ENCODE measurements at regions not wholly inside any gene's neighbourhood (a gene's known extent, or its start where the extent isn't known, plus 50 kb on each side); places are given as distances from the start of the nearest gene placed in this dataset.

DNA sequence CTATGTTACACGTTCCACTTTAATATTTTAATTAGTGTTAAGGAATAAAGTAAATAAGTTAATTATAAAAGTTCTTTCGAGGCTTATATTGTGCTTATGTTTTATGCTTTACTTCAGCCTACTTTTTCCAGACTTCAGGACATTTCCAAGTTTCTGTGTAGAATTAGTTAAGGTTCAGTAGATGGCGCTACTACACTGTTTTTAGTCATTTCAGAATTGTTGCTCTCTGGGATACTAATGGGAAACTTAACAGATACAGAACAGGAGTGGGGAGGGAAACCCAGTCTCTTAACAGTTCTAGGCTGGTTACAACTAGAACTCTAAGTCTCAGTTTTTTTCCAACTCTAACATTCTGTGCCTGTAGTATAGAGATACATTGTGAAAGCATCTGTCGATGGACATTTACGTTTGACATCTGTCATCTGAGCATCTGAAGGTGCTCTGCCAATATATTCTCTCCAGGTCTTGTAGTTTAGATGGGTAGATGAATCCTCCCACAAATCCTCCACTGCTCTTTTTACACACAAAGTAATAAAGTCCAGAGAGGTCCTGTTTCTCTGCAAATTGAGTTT is 56.8 kb upstream of the FAM171A1 start:
- Histone ChIP-seq H3K27ac (ENCODE audit: extremely low read length, insufficient read depth, low read length) (no peak overlapping the region), H3K4me2 (ENCODE audit: low read depth, low read length) (no peak overlapping the region), H3K27me3 (ENCODE audit: control insufficient read depth in 1 of 2, insufficient read depth in 2 of 2, low read length in 2 of 2) (no peaks in the 10 kb centered on the region; a peak in 2 of 5 replicates), H3K36me3 (replicated peaks in 1 of 2; ENCODE audit: control insufficient read depth in 1 of 2, insufficient read depth in 2 of 2, low read length in 2 of 2) (no peaks in the 10 kb centered on the region), H2AFZ (ENCODE audit: low read length) (peak overlapping the region; percentile 10), H3K9me3 (ENCODE audit: low read length) (no peaks in the 10 kb centered on the region), H4K20me1 (ENCODE audit: insufficient read depth, low read length) (no peaks in the 10 kb centered on the region), H3K4me3 (replicated peaks in 1 of 3; ENCODE audit: insufficient read depth in 1 of 3, low read depth in 2 of 3, low read length in 3 of 3) (no peak overlapping the region), H3K79me2 (ENCODE audit: insufficient read depth, low read length) (no peaks in the 10 kb centered on the region), H3K4me1 (ENCODE audit: insufficient read depth, low read length) (peaks cover 7% of the 10 kb centered on the region; the same call in 1 of the 2 replicates), H3K9ac (ENCODE audit: insufficient read depth, low read depth, low read length) (no peak overlapping the region)
- ChIA-PET POLR2A (no interaction called here), CTCF (ENCODE audit: low intra/inter-chr PET ratio, low total read pairs) (interaction anchor here (1.2 to 3.0 kb wide), 3 partner anchors 288 to 316 kb away, joined by 5 to 15 read pairs (median 14); no protein-coding TSS in a partner anchor)
- intact Hi-C loops (cut with micrococcal nuclease; ENCODE audit: unreplicated experiment) (loop anchor here (1.0 to 5.0 kb wide), 3 partner anchors 297 to 394 kb away; no protein-coding TSS in a partner anchor), in situ Hi-C loops (cut with HindIII; ENCODE audit: extremely low pct_ligation_motif_present, low pct_unique_long_range_greater_than_20kb) (no loop called here)
- TF ChIP-seq ZNF616 (CRISPR knock-in tag; IDR thresholded peaks at IDR 0.05; ENCODE audit: low read depth) (no peak), ERF (CRISPR knock-in tag; IDR thresholded peaks at IDR 0.05) (no peak), ZNF557 (CRISPR knock-in tag; IDR thresholded peaks at IDR 0.05) (no peak), ARNT (IDR thresholded peaks at IDR 0.05) (no peak), MED1 (CRISPR knock-in tag; IDR thresholded peaks at IDR 0.05) (no peak), ZNF224 (CRISPR knock-in tag; IDR thresholded peaks at IDR 0.05) (no peak), ZNF572 (CRISPR knock-in tag; IDR thresholded peaks at IDR 0.05) (no peak), STAG1 (CRISPR knock-in tag; IDR thresholded peaks at IDR 0.05) (peak; percentile 79), YEATS4 (CRISPR knock-in tag; IDR thresholded peaks at IDR 0.05; ENCODE audit: borderline replicate concordance) (no peak), TCF12 (IDR thresholded peaks at IDR 0.05) (no peak), TCF12 (CRISPR knock-in tag; IDR thresholded peaks at IDR 0.05) (no peak), SMC3 (IDR thresholded peaks at IDR 0.05; ENCODE audit: low read length) (peak; percentile 28; the same call in 1 of the 2 replicates), KDM2A (CRISPR knock-in tag; IDR thresholded peaks at IDR 0.05; ENCODE audit: borderline replicate concordance, low read depth) (no peak), HOXA5 (CRISPR knock-in tag; IDR thresholded peaks at IDR 0.05) (no peak)
- TF ChIP-seq, protein P1, sequence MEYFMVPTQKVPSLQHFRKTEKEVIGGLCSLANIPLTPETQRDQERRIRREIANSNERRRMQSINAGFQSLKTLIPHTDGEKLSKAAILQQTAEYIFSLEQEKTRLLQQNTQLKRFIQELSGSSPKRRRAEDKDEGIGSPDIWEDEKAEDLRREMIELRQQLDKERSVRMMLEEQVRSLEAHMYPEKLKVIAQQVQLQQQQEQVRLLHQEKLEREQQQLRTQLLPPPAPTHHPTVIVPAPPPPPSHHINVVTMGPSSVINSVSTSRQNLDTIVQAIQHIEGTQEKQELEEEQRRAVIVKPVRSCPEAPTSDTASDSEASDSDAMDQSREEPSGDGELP (IDR thresholded peaks at IDR 0.05; ENCODE audit: borderline replicate concordance, low read depth) = no peak
- TF ChIP-seq, protein P2, sequence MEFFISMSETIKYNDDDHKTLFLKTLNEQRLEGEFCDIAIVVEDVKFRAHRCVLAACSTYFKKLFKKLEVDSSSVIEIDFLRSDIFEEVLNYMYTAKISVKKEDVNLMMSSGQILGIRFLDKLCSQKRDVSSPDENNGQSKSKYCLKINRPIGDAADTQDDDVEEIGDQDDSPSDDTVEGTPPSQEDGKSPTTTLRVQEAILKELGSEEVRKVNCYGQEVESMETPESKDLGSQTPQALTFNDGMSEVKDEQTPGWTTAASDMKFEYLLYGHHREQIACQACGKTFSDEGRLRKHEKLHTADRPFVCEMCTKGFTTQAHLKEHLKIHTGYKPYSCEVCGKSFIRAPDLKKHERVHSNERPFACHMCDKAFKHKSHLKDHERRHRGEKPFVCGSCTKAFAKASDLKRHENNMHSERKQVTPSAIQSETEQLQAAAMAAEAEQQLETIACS (CRISPR knock-in tag; IDR thresholded peaks at IDR 0.05) = no peak
- TF ChIP-seq, protein P3, sequence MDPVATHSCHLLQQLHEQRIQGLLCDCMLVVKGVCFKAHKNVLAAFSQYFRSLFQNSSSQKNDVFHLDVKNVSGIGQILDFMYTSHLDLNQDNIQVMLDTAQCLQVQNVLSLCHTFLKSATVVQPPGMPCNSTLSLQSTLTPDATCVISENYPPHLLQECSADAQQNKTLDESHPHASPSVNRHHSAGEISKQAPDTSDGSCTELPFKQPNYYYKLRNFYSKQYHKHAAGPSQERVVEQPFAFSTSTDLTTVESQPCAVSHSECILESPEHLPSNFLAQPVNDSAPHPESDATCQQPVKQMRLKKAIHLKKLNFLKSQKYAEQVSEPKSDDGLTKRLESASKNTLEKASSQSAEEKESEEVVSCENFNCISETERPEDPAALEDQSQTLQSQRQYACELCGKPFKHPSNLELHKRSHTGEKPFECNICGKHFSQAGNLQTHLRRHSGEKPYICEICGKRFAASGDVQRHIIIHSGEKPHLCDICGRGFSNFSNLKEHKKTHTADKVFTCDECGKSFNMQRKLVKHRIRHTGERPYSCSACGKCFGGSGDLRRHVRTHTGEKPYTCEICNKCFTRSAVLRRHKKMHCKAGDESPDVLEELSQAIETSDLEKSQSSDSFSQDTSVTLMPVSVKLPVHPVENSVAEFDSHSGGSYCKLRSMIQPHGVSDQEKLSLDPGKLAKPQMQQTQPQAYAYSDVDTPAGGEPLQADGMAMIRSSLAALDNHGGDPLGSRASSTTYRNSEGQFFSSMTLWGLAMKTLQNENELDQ (CRISPR knock-in tag; IDR thresholded peaks at IDR 0.05; ENCODE audit: borderline replicate concordance) = no peak
- TF ChIP-seq, protein P4, sequence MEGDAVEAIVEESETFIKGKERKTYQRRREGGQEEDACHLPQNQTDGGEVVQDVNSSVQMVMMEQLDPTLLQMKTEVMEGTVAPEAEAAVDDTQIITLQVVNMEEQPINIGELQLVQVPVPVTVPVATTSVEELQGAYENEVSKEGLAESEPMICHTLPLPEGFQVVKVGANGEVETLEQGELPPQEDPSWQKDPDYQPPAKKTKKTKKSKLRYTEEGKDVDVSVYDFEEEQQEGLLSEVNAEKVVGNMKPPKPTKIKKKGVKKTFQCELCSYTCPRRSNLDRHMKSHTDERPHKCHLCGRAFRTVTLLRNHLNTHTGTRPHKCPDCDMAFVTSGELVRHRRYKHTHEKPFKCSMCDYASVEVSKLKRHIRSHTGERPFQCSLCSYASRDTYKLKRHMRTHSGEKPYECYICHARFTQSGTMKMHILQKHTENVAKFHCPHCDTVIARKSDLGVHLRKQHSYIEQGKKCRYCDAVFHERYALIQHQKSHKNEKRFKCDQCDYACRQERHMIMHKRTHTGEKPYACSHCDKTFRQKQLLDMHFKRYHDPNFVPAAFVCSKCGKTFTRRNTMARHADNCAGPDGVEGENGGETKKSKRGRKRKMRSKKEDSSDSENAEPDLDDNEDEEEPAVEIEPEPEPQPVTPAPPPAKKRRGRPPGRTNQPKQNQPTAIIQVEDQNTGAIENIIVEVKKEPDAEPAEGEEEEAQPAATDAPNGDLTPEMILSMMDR (CRISPR knock-in tag; IDR thresholded peaks at IDR 0.05) = peak; percentile 70
- WGBS (ENCODE audit: low lambda C conversion rate) = 18% methylated on average over 5 of the region's 5 CpGs
- FAIRE-seq (peak; percentile 70), ATAC-seq (peak; percentile 69), DNase-seq (ENCODE audit: low spot score) (peak; percentile 41)
- no TSS peak for BruUV-seq (replicated peaks)
